Lung (tissue), 11 donors: ENCODE measurements at regions not wholly inside any gene's neighbourhood (a gene's known extent, or its start where the extent isn't known, plus 50 kb on each side); places are given as distances from the start of the nearest gene placed in this dataset.

Experiments
- ATAC-seq: fragments of 200-7000 bp; cut with Tn5 transposase; one replicate; pipeline ENCODE4 v1.9.1; 2020; ENCODE audit warnings: moderate number of reproducible peaks; ENCODE audit not compliant: insufficient read depth, low FRiP score
- DNase-seq, 3 donors: peaks; one replicate each; pipeline ENCODE4 v3.0.0-alpha.2; 2013 to 2017
- H3K27ac ChIP-seq, 2 donors: one replicate each; pipeline ENCODE4 v1.5.1; 2013; ENCODE audit warnings: mild to moderate bottlenecking in 2 of 2, moderate library complexity in 2 of 2, control low read depth in 1 of 2, inconsistent platforms in 1 of 2, low read depth in 1 of 2, low read length in 1 of 2
- H3K27me3 ChIP-seq, 3 donors: one replicate each; pipeline ENCODE4 v1.5.1; 2013; ENCODE audit warnings: low read length in 2 of 3; ENCODE audit not compliant: control insufficient read depth in 3 of 3, insufficient read depth in 3 of 3
- H3K36me3 ChIP-seq, 4 donors: one replicate each; pipeline ENCODE4 v1.5.1; 2013; ENCODE audit warnings: low read length in 4 of 4, mild to moderate bottlenecking in 1 of 4, moderate library complexity in 1 of 4; ENCODE audit not compliant: control insufficient read depth in 4 of 4, insufficient read depth in 4 of 4
- H3K4me1 ChIP-seq, 5 donors: one replicate each; pipeline ENCODE4 v1.5.1; 2013; ENCODE audit warnings: low read length in 5 of 5, mild to moderate bottlenecking in 2 of 5, moderate library complexity in 1 of 5; ENCODE audit not compliant: control insufficient read depth in 5 of 5, insufficient read depth in 5 of 5
- H3K4me3 ChIP-seq: one replicate; pipeline ENCODE4 v1.5.1; 2013; ENCODE audit warnings: mild to moderate bottlenecking, control low read depth, moderate library complexity
- H3K9ac ChIP-seq, 2 donors: one replicate each; pipeline ENCODE4 v1.5.1; 2013; ENCODE audit warnings: low read length in 2 of 2, control low read depth in 1 of 2; ENCODE audit not compliant: insufficient read depth in 1 of 2
- H3K9me3 ChIP-seq, 4 donors: one replicate each; pipeline ENCODE4 v1.5.1; 2013; ENCODE audit warnings: low read length in 3 of 4, mild to moderate bottlenecking in 1 of 4, moderate library complexity in 1 of 4; ENCODE audit not compliant: control insufficient read depth in 4 of 4, insufficient read depth in 3 of 4
- CTCF ChIP-seq: IDR thresholded peaks from 2 replicates; pipeline ENCODE4 v1.5.1; 2012; ENCODE audit warnings: mild to moderate bottlenecking; ENCODE audit errors: control extremely low read depth, extremely low read depth
- WGBS, 2 donors: extraction: QIAGEN DNeasy Blood & Tissue Kit; methylation state at CpG; one replicate each; pipeline ENCODE4 v1.1.7; 2013; 5-methylcytosine and 5-hydroxymethylcytosine counted together
- donor health status: control.
- donor health status: control.
- donor health status: Bipolar disorder and iron deficiency.
- donor health status: healthy.
- donor health status: DM: yes; HTN: yes; CAD: no.

DNA sequence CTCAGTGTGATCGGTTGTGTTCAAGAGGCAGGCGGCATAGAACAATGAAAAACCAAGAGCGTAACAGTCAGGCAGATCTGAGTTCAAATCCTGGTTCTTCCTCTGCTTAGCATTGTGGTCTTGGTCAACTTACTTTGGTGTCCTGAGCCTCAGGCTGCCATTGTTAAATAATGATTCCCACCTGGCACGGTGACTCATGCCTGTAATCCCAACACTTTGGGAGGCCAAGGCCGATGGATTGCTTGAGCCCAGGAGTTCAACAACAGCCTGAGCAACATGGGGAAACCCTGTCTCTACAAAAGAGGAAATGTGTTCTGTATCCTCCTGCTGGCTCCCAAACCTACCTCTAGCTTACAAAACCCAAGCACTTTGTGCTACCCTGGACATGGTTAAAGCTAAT is 129.0 kb upstream of the STX18 start:
- no peaks in the 10 kb centered on the region for H3K27me3 ChIP-seq
- 75 to 89% methylated on average over 5 of the region's 5 CpGs for WGBS, 2 donors
- peaks cover 0 to 18% (median 7%) of the 10 kb centered on the region in 5 donors for H3K4me1 ChIP-seq
- TF ChIP-seq CTCF: no peak
- no peaks in the 10 kb centered on the region for H3K36me3 ChIP-seq
- H3K27ac ChIP-seq: no peak overlapping the region
- no peak overlapping the region for H3K9ac ChIP-seq
- ATAC-seq (no peak), DNase-seq (no peak)
- no peak overlapping the region for H3K4me3 ChIP-seq
- H3K9me3 ChIP-seq: no peaks in the 10 kb centered on the region

GRCh38 chr4:4668355-4669210 is 126.7 kb upstream of the STX18 start:
- DNase-seq (no peak), ATAC-seq (no peak)
- Histone ChIP-seq H3K27me3 (no peaks in the 10 kb centered on the region), H3K4me3 (no peak overlapping the region), H3K27ac (no peak overlapping the region), H3K9me3 (no peaks in the 10 kb centered on the region), H3K9ac (no peak overlapping the region), H3K36me3 (no peaks in the 10 kb centered on the region), H3K4me1 (peaks cover 0 to 18% (median 7%) of the 10 kb centered on the region in 5 donors)
- 67 to 68% methylated on average over 15 of the region's 15 CpGs for WGBS, 2 donors
- TF ChIP-seq CTCF: no peak

DNA sequence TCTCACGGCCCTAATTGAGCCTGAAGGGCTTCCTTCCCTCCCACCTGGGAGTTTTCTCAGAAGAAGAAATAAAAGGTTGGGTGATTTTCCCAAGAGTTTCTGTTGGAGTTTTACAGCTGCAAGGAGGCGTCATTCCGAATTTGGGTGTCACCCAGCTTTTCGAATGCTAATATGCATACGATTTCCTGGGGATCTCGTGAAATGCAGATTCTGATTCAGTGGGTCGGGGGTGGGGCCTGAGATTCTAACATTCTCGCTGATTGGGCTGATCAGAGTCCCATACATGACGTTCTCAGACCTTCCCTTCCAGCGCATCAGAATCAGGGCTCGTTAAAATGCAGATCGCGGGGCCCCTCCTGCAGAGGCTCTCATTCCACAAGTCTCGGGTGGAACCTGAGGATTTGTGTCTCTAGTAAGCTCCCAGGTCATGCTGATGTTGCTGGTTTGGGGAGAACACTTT is 125.8 kb upstream of the STX18 start:
- DNase-seq (peak in 1 of 3 donors; percentile 29), ATAC-seq (no peak)
- no peaks in the 10 kb centered on the region for H3K36me3 ChIP-seq

More for the DNA sequence above, 125.8 kb upstream of the STX18 start:
- 66 to 75% methylated on average over 14 of the region's 14 CpGs for WGBS, 2 donors
- H3K27ac ChIP-seq: no peak overlapping the region
- H3K9me3 ChIP-seq: no peaks in the 10 kb centered on the region
- peaks cover 0 to 18% (median 7%) of the 10 kb centered on the region in 5 donors for H3K4me1 ChIP-seq
- H3K4me3 ChIP-seq: no peak overlapping the region
- H3K27me3 ChIP-seq: no peaks in the 10 kb centered on the region
- H3K9ac ChIP-seq: no peak overlapping the region
- no peak for TF ChIP-seq CTCF
